H9 (cell line): ENCODE measurements at regions not wholly inside any gene's neighbourhood (a gene's known extent, or its start where the extent isn't known, plus 50 kb on each side); places are given as distances from the start of the nearest gene placed in this dataset.

Experiments
- DNase-seq: peaks from one replicate; pipeline ENCODE4 v3.0.0-alpha.2; 2017
- H2AFZ ChIP-seq: one replicate; pipeline ENCODE4 v1.6.1; 2013; ENCODE audit warnings: mild to moderate bottlenecking, low read length, control low read depth, moderate library complexity
- H2AK5ac ChIP-seq: 2 replicates; pipeline ENCODE4 v1.6.1; 2013; ENCODE audit warnings: low read length, control low read depth, mixed read lengths; ENCODE audit not compliant: insufficient read length
- H2BK120ac ChIP-seq: one replicate; pipeline ENCODE4 v1.6.1; 2013; ENCODE audit warnings: low read depth, mild to moderate bottlenecking, low read length, control low read depth, inconsistent platforms; ENCODE audit not compliant: poor library complexity, severe bottlenecking
- H2BK12ac ChIP-seq: 2 replicates; pipeline ENCODE4 v1.6.1; 2013; ENCODE audit warnings: low read length, control low read depth, mixed read lengths, low read depth; ENCODE audit not compliant: insufficient read length
- H2BK15ac ChIP-seq: 2 replicates; pipeline ENCODE4 v1.6.1; 2013; ENCODE audit warnings: low read depth, low read length, control low read depth
- H2BK20ac ChIP-seq: one replicate; pipeline ENCODE4 v1.6.1; 2013; ENCODE audit warnings: low read depth, mild to moderate bottlenecking, low read length, control low read depth, inconsistent platforms; ENCODE audit not compliant: poor library complexity, severe bottlenecking
- H2BK5ac ChIP-seq: 2 replicates; pipeline ENCODE4 v1.6.1; 2013; ENCODE audit warnings: low read length, control low read depth, mixed read lengths; ENCODE audit not compliant: insufficient read length
- H3K14ac ChIP-seq: 2 replicates; pipeline ENCODE4 v1.6.1; 2013; ENCODE audit warnings: low read length, control low read depth; ENCODE audit not compliant: insufficient read depth
- H3K18ac ChIP-seq: 2 replicates; pipeline ENCODE4 v1.6.1; 2013; ENCODE audit warnings: low read depth, mild to moderate bottlenecking, mixed read lengths, low read length, control low read depth; ENCODE audit not compliant: insufficient read length
- H3K23ac ChIP-seq: 2 replicates; pipeline ENCODE4 v1.6.1; 2013; ENCODE audit warnings: low read length, control low read depth, mixed read lengths, low read depth; ENCODE audit not compliant: insufficient read length
- H3K23me2 ChIP-seq: 2 replicates; pipeline ENCODE4 v1.6.1; 2013; ENCODE audit warnings: low read depth, mild to moderate bottlenecking, mixed read lengths, low read length, control low read depth; ENCODE audit not compliant: insufficient read length, poor library complexity, severe bottlenecking
- H3K27ac ChIP-seq: 2 replicates; pipeline ENCODE4 v1.5.1; 2013; ENCODE audit warnings: low read length, control low read depth, mixed read lengths, low read depth; ENCODE audit not compliant: insufficient read length
- H3K27me3 ChIP-seq: 2 replicates; pipeline ENCODE4 v1.6.1; 2013; ENCODE audit warnings: low read length, control low read depth, inconsistent platforms; ENCODE audit not compliant: insufficient read depth
- H3K4ac ChIP-seq: 2 replicates; pipeline ENCODE4 v1.6.1; 2013; ENCODE audit warnings: low read depth, mild to moderate bottlenecking, control low read depth, inconsistent platforms, low read length, moderate library complexity
- H3K4me1 ChIP-seq: 2 replicates; pipeline ENCODE4 v1.6.1; 2013; ENCODE audit warnings: low read length, control low read depth, inconsistent platforms; ENCODE audit not compliant: insufficient read depth
- H3K4me2 ChIP-seq: 2 replicates; pipeline ENCODE4 v1.6.1; 2013; ENCODE audit warnings: low read length, control low read depth, mixed read lengths; ENCODE audit not compliant: insufficient read length, insufficient read depth
- H3K56ac ChIP-seq: 2 replicates; pipeline ENCODE4 v1.6.1; 2013; ENCODE audit warnings: low read depth, mild to moderate bottlenecking, mixed read lengths, low read length, control low read depth; ENCODE audit not compliant: insufficient read length
- H3K79me1 ChIP-seq: 2 replicates; pipeline ENCODE4 v1.6.1; 2013; ENCODE audit warnings: low read depth, mild to moderate bottlenecking, moderate library complexity, low read length, control low read depth, inconsistent platforms; ENCODE audit not compliant: insufficient read depth, poor library complexity, severe bottlenecking
- H3K79me2 ChIP-seq: 2 replicates; pipeline ENCODE4 v1.6.1; 2013; ENCODE audit warnings: low read length, control low read depth, inconsistent platforms; ENCODE audit not compliant: insufficient read depth
- H3K9ac ChIP-seq: 2 replicates; pipeline ENCODE4 v1.6.1; 2013; ENCODE audit warnings: low read length, control low read depth, mixed read lengths; ENCODE audit not compliant: insufficient read length; ENCODE audit errors: extremely low read depth
- H3K9me3 ChIP-seq: one replicate; pipeline ENCODE4 v1.6.1; 2013; ENCODE audit warnings: low read depth, low read length, inconsistent platforms; ENCODE audit not compliant: control insufficient read depth
- H3T11ph ChIP-seq: one replicate; pipeline ENCODE4 v1.6.1; 2013; ENCODE audit warnings: mild to moderate bottlenecking, low read length, control low read depth, inconsistent platforms
- H4K20me1 ChIP-seq: one replicate; pipeline ENCODE4 v1.6.1; 2013; ENCODE audit not compliant: control insufficient read depth, insufficient read length, insufficient read depth
- H4K5ac ChIP-seq: 2 replicates; pipeline ENCODE4 v1.6.1; 2013; ENCODE audit warnings: low read depth, mild to moderate bottlenecking, mixed read lengths, low read length, control low read depth; ENCODE audit not compliant: insufficient read length
- H4K8ac ChIP-seq: replicated peaks from 2 replicates; pipeline ENCODE4 v1.6.1; 2013; ENCODE audit warnings: low read length, control low read depth, mixed read lengths, low read depth; ENCODE audit not compliant: insufficient read length
- H4K91ac ChIP-seq: 2 replicates; pipeline ENCODE4 v1.6.1; 2013; ENCODE audit warnings: low read depth, mild to moderate bottlenecking, moderate library complexity, mixed read lengths, low read length, control low read depth; ENCODE audit not compliant: insufficient read length
- H3K27ac Mint-ChIP-seq, 3 experiments: 2 replicates in 2 of 3; 3 replicates in 1 of 3; pipeline ENCODE4 v1.8.0; 2020 to 2021; ENCODE audit warnings: mixed read lengths in 3 of 3, mild to moderate bottlenecking in 1 of 3, moderate library complexity in 1 of 3
- H3K27me3 Mint-ChIP-seq: 2 replicates; pipeline ENCODE4 v1.8.0; 2021; ENCODE audit warnings: low read depth, mild to moderate bottlenecking, moderate library complexity, mixed read lengths
- H3K36me3 Mint-ChIP-seq, 3 experiments: 2 replicates in 2 of 3; 3 replicates in 1 of 3; pipeline ENCODE4 v1.8.0; 2020 to 2021; ENCODE audit warnings: low read depth in 3 of 3, mixed read lengths in 3 of 3; ENCODE audit not compliant: insufficient read depth in 1 of 3
- H3K4me1 Mint-ChIP-seq, 2 experiments: 2 replicates each; pipeline ENCODE4 v1.8.0; 2020; ENCODE audit warnings: mixed read lengths in 2 of 2
- H3K4me3 Mint-ChIP-seq, 2 experiments: 2 replicates in 1 of 2; 3 replicates in 1 of 2; pipeline ENCODE4 v1.8.0; 2020 to 2021; ENCODE audit warnings: mild to moderate bottlenecking in 2 of 2, mixed read lengths in 2 of 2, moderate library complexity in 1 of 2
- H3K9me3 Mint-ChIP-seq, 2 experiments: 2 replicates in 1 of 2; 3 replicates in 1 of 2; pipeline ENCODE4 v1.8.0; 2020; ENCODE audit warnings: mild to moderate bottlenecking in 2 of 2, mixed read lengths in 2 of 2, moderate library complexity in 1 of 2
- CTCF ChIP-seq: fragments of 200-600 bp; sonication (generic); conservative IDR thresholded peaks from 3 replicates; pipeline ENCODE4 v1.8.0; 2021; ENCODE audit warnings: antibody characterized with exemption, mild to moderate bottlenecking

GRCh38 chr3:70640481-70640880 lies 328.0 kb upstream of the MDFIC2 start:
- no peak overlapping the region for H3K4ac ChIP-seq
- no peak overlapping the region for H4K5ac ChIP-seq
- peaks cover 2 to 3% of the 10 kb centered on the region in 2 experiments; a peak in 2 of 5 replicates for H3K9me3 Mint-ChIP-seq
- H3K27ac ChIP-seq, result no peak overlapping the region
- no peaks in the 10 kb centered on the region for H3K4me1 ChIP-seq
- no peak overlapping the region for H3K56ac ChIP-seq
- no peak overlapping the region for H3T11ph ChIP-seq
- no peak overlapping the region for H3K4me3 Mint-ChIP-seq
- H3K9me3 ChIP-seq, result no peaks in the 10 kb centered on the region
- no peak overlapping the region for H3K18ac ChIP-seq
- no peak overlapping the region for H3K4me2 ChIP-seq
- H3K79me1 ChIP-seq, result no peaks in the 10 kb centered on the region
- H2BK20ac ChIP-seq, result no peak overlapping the region
- no peak overlapping the region for H2BK12ac ChIP-seq
- H4K91ac ChIP-seq, result no peak overlapping the region
- no peak overlapping the region for H3K23ac ChIP-seq
- H3K27me3 Mint-ChIP-seq, result no peaks in the 10 kb centered on the region; the same call in 1 of the 2 replicates
- no peaks in the 10 kb centered on the region for H3K23me2 ChIP-seq
- no peaks in the 10 kb centered on the region for H4K20me1 ChIP-seq
- no peaks in the 10 kb centered on the region for H3K4me1 Mint-ChIP-seq
- H2AK5ac ChIP-seq, result no peak overlapping the region
- H2BK5ac ChIP-seq, result no peak overlapping the region
- no peak overlapping the region for H3K14ac ChIP-seq
- no peak overlapping the region for H4K8ac ChIP-seq
- DNase-seq, result no peak
- H3K27ac Mint-ChIP-seq, result no peak overlapping the region
- no peaks in the 10 kb centered on the region for H3K79me2 ChIP-seq
- no peak overlapping the region for H3K9ac ChIP-seq
- no peak overlapping the region for H2BK15ac ChIP-seq
- no peak for TF ChIP-seq CTCF
- no peaks in the 10 kb centered on the region for H3K27me3 ChIP-seq
- no peak overlapping the region for H2AFZ ChIP-seq
- no peak overlapping the region for H2BK120ac ChIP-seq
- H3K36me3 Mint-ChIP-seq, result peaks cover 0 to 4% (median 0%) of the 10 kb centered on the region in 3 experiments; a peak in 2 of 7 replicates
